Common myeloid progenitor, CD34-positive (primary cell): ENCODE measurements at regions not wholly inside any gene's neighbourhood (a gene's known extent, or its start where the extent isn't known, plus 50 kb on each side); places are given as distances from the start of the nearest gene placed in this dataset.
A peak's percentile ranks its signal among the peaks of the same experiment; 100 is the strongest.

Source experiments
- CTCF ChIA-PET: fragments of 350-600 bp; sonication (Branson Sonifier 250); formaldehyde crosslinking; loops from one replicate; lab custom pipeline; 2021; ENCODE audit warnings: antibody characterized with exemption; lab: Charles Lee
- POLR2A ChIA-PET: fragments of 350-600 bp; sonication (Branson Sonifier 250); formaldehyde crosslinking; loops from one replicate; lab custom pipeline; 2021; ENCODE audit warnings: antibody characterized with exemption; lab: Charles Lee
- DNase-seq, 3 donors: peaks; one replicate each; pipeline versions ENCODE4 v3.0.0 to v3.0.0-alpha.2; 2013
- H3K27ac ChIP-seq, 2 experiments: 1 replicate in 1 of 2; 2 replicates in 1 of 2; pipeline ENCODE4 v1.7.0; 2013; ENCODE audit warnings: inconsistent platforms in 2 of 2, low read length in 2 of 2, mild to moderate bottlenecking in 2 of 2, low read depth in 1 of 2, moderate library complexity in 1 of 2; ENCODE audit not compliant: severe bottlenecking in 2 of 2, insufficient read depth in 1 of 2, poor library complexity in 1 of 2
- H3K27me3 ChIP-seq, 5 experiments: replicated peaks in 2 of 5; 1 replicate in 3 of 5; 2 replicates in 2 of 5; pipeline versions ENCODE4 v1.6.1 to v1.7.0; 2013; ENCODE audit warnings: low read length in 4 of 5, mild to moderate bottlenecking in 2 of 5, moderate library complexity in 2 of 5, inconsistent platforms in 1 of 5; ENCODE audit not compliant: insufficient read depth in 5 of 5, control insufficient read depth in 4 of 5
- H3K36me3 ChIP-seq, 4 experiments: 1 replicate in 2 of 4; 2 replicates in 2 of 4; pipeline versions ENCODE4 v1.6.1 to v1.7.0; 2013; ENCODE audit warnings: low read length in 3 of 4, control low read depth in 1 of 4, mild to moderate bottlenecking in 1 of 4; ENCODE audit not compliant: control insufficient read depth in 4 of 4, insufficient read depth in 4 of 4
- H3K4me1 ChIP-seq, 4 experiments: 1 replicate in 3 of 4; 2 replicates in 1 of 4; pipeline versions ENCODE4 v1.6.1 to v1.7.1; 2013; ENCODE audit warnings: low read length in 3 of 4, mild to moderate bottlenecking in 3 of 4, control low read depth in 1 of 4, inconsistent platforms in 1 of 4, moderate library complexity in 1 of 4; ENCODE audit not compliant: control insufficient read depth in 4 of 4, insufficient read depth in 4 of 4; ENCODE audit errors: control extremely low read depth in 1 of 4
- H3K4me3 ChIP-seq, 7 experiments: 1 replicate in 4 of 7; 2 replicates in 3 of 7; pipeline versions ENCODE4 v1.5.1 to v1.7.0; 2013; ENCODE audit warnings: mild to moderate bottlenecking in 7 of 7, low read length in 6 of 7, moderate library complexity in 6 of 7, inconsistent platforms in 2 of 7, low read depth in 2 of 7, control low read depth in 1 of 7; ENCODE audit not compliant: insufficient read depth in 4 of 7, control insufficient read depth in 1 of 7; ENCODE audit errors: extremely low read depth in 1 of 7
- H3K9me3 ChIP-seq, 5 experiments: 1 replicate in 4 of 5; 2 replicates in 1 of 5; pipeline versions ENCODE4 v1.6.1 to v1.7.1; 2013; ENCODE audit warnings: low read length in 4 of 5, mild to moderate bottlenecking in 2 of 5, inconsistent platforms in 1 of 5, low read depth in 1 of 5, moderate library complexity in 1 of 5; ENCODE audit not compliant: control insufficient read depth in 4 of 5, insufficient read depth in 2 of 5; ENCODE audit errors: control extremely low read depth in 1 of 5
- WGBS: methylation state at CpG from one replicate; pipeline ENCODE4 v1.1.5; 2013; ENCODE audit not compliant: insufficient coverage; 5-methylcytosine and 5-hydroxymethylcytosine counted together

GRCh38 chr14:89004166-89004565 lies 179.7 kb downstream of the TTC8 start:
- CTCF ChIA-PET = interaction anchor here (1.2 to 2.5 kb wide), 2 partner anchors 16 to 23 kb away, joined by 3 to 6 read pairs; no protein-coding TSS in a partner anchor
- Histone ChIP-seq H3K4me3 (no peak overlapping the region), H3K27ac (no peak overlapping the region), H3K36me3 (no peaks in the 10 kb centered on the region), H3K4me1 (peaks cover 0 to 10% (median 4%) of the 10 kb centered on the region in 4 experiments), H3K27me3 (peaks cover 0 to 2% (median 0%) of the 10 kb centered on the region in 5 experiments), H3K9me3 (peaks cover 0 to 5% (median 0%) of the 10 kb centered on the region in 5 experiments)
- peak in 2 of 3 donors; percentile 28 to 38 for DNase-seq
- POLR2A ChIA-PET = no interaction called here

- no peak overlapping the region for H3K4me3 ChIP-seq
- H3K27me3 ChIP-seq = peaks cover 0 to 2% (median 0%) of the 10 kb centered on the region in 5 experiments
- ChIA-PET POLR2A (no interaction called here), CTCF (no interaction called here)
- DNase-seq = no peak
- H3K4me1 ChIP-seq = no peaks in the 10 kb centered on the region
- peaks cover 0 to 3% (median 0%) of the 10 kb centered on the region in 5 experiments for H3K9me3 ChIP-seq
- H3K27ac ChIP-seq = no peak overlapping the region
- no peaks in the 10 kb centered on the region for H3K36me3 ChIP-seq
Observed at GRCh38 chr14:89007906-89008305, 183.5 kb downstream of the TTC8 start.

- 99% methylated on average over 8 of the region's 10 CpGs for WGBS
- ChIA-PET CTCF (interaction anchor here (0.8 to 2.7 kb wide), 4 partner anchors 10 to 450 kb away, joined by 3 to 11 read pairs (median 4); no protein-coding TSS in a partner anchor), POLR2A (no interaction called here)
- Histone ChIP-seq H3K4me3 (no peak overlapping the region), H3K36me3 (no peaks in the 10 kb centered on the region), H3K4me1 (peaks cover 3 to 15% (median 14%) of the 10 kb centered on the region in 4 experiments), H3K9me3 (peaks cover 0 to 3% (median 0%) of the 10 kb centered on the region in 5 experiments), H3K27ac (no peak overlapping the region), H3K27me3 (peaks cover 0 to 3% (median 0%) of the 10 kb centered on the region in 5 experiments)
- DNase-seq = no peak
Observed at GRCh38 chr14:89011355-89012281, 187.2 kb downstream of the TTC8 start.

- H3K4me1 ChIP-seq = peaks cover 3 to 15% (median 14%) of the 10 kb centered on the region in 4 experiments
- 92% methylated on average over 2 of the region's 14 CpGs for WGBS
- H3K36me3 ChIP-seq = no peaks in the 10 kb centered on the region
- POLR2A ChIA-PET = no interaction called here
- peaks cover 0 to 3% (median 0%) of the 10 kb centered on the region in 5 experiments for H3K27me3 ChIP-seq
- no peak for DNase-seq
- H3K4me3 ChIP-seq = no peak overlapping the region
- CTCF ChIA-PET = interaction anchor here (0.8 to 2.7 kb wide), 4 partner anchors 11 to 450 kb away, joined by 3 to 11 read pairs (median 4); no protein-coding TSS in a partner anchor
- no peak overlapping the region for H3K27ac ChIP-seq
- peaks cover 0 to 3% (median 0%) of the 10 kb centered on the region in 5 experiments for H3K9me3 ChIP-seq
Observed at GRCh38 chr14:89012282-89013097, 188.0 kb downstream of the TTC8 start.

GRCh38 chr14:89013098-89013504 lies 188.7 kb downstream of the TTC8 start:
- peaks cover 0 to 3% (median 0%) of the 10 kb centered on the region in 5 experiments for H3K9me3 ChIP-seq
- peak; percentile 42 to 57 (median 55) for DNase-seq
- H3K4me3 ChIP-seq = no peak overlapping the region
- POLR2A ChIA-PET = no interaction called here
- H3K36me3 ChIP-seq = no peaks in the 10 kb centered on the region
- peaks cover 0 to 3% (median 0%) of the 10 kb centered on the region in 5 experiments for H3K27me3 ChIP-seq
- H3K27ac ChIP-seq = no peak overlapping the region
- CTCF ChIA-PET = interaction anchor here (1.5 to 2.7 kb wide), 3 partner anchors 12 to 451 kb away, joined by 3 to 11 read pairs (median 6); no protein-coding TSS in a partner anchor
- H3K4me1 ChIP-seq = peaks cover 3 to 15% (median 14%) of the 10 kb centered on the region in 4 experiments
- 80% methylated on average over 6 of the region's 7 CpGs for WGBS

GRCh38 chr14:89013698-89014568 lies 189.5 kb downstream of the TTC8 start:
- DNase-seq = no peak
- H3K9me3 ChIP-seq = peaks cover 0 to 3% (median 0%) of the 10 kb centered on the region in 5 experiments
- peaks cover 0 to 3% (median 0%) of the 10 kb centered on the region in 5 experiments for H3K27me3 ChIP-seq
- no peaks in the 10 kb centered on the region for H3K36me3 ChIP-seq
- peaks cover 3 to 15% (median 14%) of the 10 kb centered on the region in 4 experiments for H3K4me1 ChIP-seq
- WGBS = 46% methylated on average over 9 of the region's 11 CpGs
- CTCF ChIA-PET = interaction anchor here (1.0 to 2.7 kb wide), 3 partner anchors 12 to 345 kb away, joined by 3 to 11 read pairs (median 5); no protein-coding TSS in a partner anchor
- H3K27ac ChIP-seq = no peak overlapping the region
- POLR2A ChIA-PET = no interaction called here
- peak overlapping the region in 2 of 7 experiments; percentile 3 to 9 for H3K4me3 ChIP-seq
